H1 (cell line): ENCODE measurements at regions not wholly inside any gene's neighbourhood (a gene's known extent, or its start where the extent isn't known, plus 50 kb on each side); places are given as distances from the start of the nearest gene placed in this dataset.

Experiments used
- CTCF ChIA-PET: fragments of 300-600 bp; sonication (Branson Sonifier 250); formaldehyde crosslinking; loops from one replicate; lab custom pipeline; 2021; ENCODE audit not compliant: partially characterized antibody; lab: Charles Lee
- POLR2A ChIA-PET: fragments of 300-600 bp; sonication (Branson Sonifier 250); formaldehyde crosslinking; loops from one replicate; lab custom pipeline; 2021; ENCODE audit warnings: inconsistent platforms; ENCODE audit not compliant: partially characterized antibody; lab: Charles Lee
- DNase-seq, 2 experiments: peaks; one replicate each; pipeline versions ENCODE4 v3.0.0 to v3.0.0-alpha.2; 2010 to 2022; ENCODE audit warnings: low spot score in 2 of 2, low read depth in 1 of 2, mixed read lengths in 1 of 2
- FAIRE-seq: peaks from 2 replicates; lab custom pipeline; 2011; peaks lifted over from hg19 to GRCh38; lab: Jason Lieb, UNC
- H2AFZ ChIP-seq: 2 replicates; pipeline ENCODE4 v1.8.1; 2012; ENCODE audit warnings: low read length, inconsistent platforms
- H2AK5ac ChIP-seq: 2 replicates; pipeline ENCODE4 v1.6.1; 2013; ENCODE audit warnings: low read depth, low read length
- H2BK120ac ChIP-seq: replicated peaks from 2 replicates; pipeline ENCODE3; 2013; ENCODE audit warnings: low read depth, low read length, inconsistent platforms
- H2BK12ac ChIP-seq: 2 replicates; pipeline ENCODE4 v1.6.1; 2013; ENCODE audit warnings: low read depth, low read length
- H2BK15ac ChIP-seq: 2 replicates; pipeline ENCODE4 v1.6.1; 2013; ENCODE audit warnings: low read length
- H2BK20ac ChIP-seq: 2 replicates; pipeline ENCODE4 v1.6.1; 2013; ENCODE audit warnings: low read length
- H2BK5ac ChIP-seq: 2 replicates; pipeline ENCODE4 v1.6.1; 2013; ENCODE audit warnings: low read depth, low read length
- H3K14ac ChIP-seq: 2 replicates; pipeline ENCODE4 v1.6.1; 2013; ENCODE audit warnings: inconsistent platforms; ENCODE audit not compliant: insufficient read length
- H3K18ac ChIP-seq: 2 replicates; pipeline ENCODE4 v1.6.1; 2013; ENCODE audit warnings: low read length; ENCODE audit errors: extremely low read depth
- H3K23ac ChIP-seq: 2 replicates; pipeline ENCODE4 v1.6.1; 2013; ENCODE audit warnings: inconsistent platforms; ENCODE audit not compliant: insufficient read length
- H3K23me2 ChIP-seq: 2 replicates; pipeline ENCODE4 v1.6.1; 2013; ENCODE audit warnings: low read depth, low read length
- H3K27ac ChIP-seq: 2 replicates; pipeline ENCODE4 v1.6.1; 2011; ENCODE audit warnings: low read depth, low read length, inconsistent platforms
- H3K27me3 ChIP-seq, 4 experiments: replicated peaks in 1 of 4; 1 replicate in 1 of 4; 2 replicates in 3 of 4; pipeline versions ENCODE4 v1.6.1 to v1.8.1; 2011 to 2013; ENCODE audit warnings: low read length in 3 of 4, mild to moderate bottlenecking in 3 of 4, inconsistent platforms in 2 of 4, mixed read lengths in 2 of 4, moderate library complexity in 1 of 4; ENCODE audit not compliant: control insufficient read depth in 3 of 4, insufficient read depth in 3 of 4; ENCODE audit errors: extremely low read depth in 1 of 4
- H3K36me3 ChIP-seq, 4 experiments: 2 replicates each; pipeline versions ENCODE4 v1.6.1 to v1.8.1; 2011 to 2013; ENCODE audit warnings: mild to moderate bottlenecking in 4 of 4, low read length in 3 of 4, moderate library complexity in 2 of 4, control low read depth in 1 of 4, inconsistent platforms in 1 of 4; ENCODE audit not compliant: insufficient read depth in 4 of 4, control insufficient read depth in 2 of 4
- H3K4ac ChIP-seq: replicated peaks from 2 replicates; pipeline ENCODE3; 2013; ENCODE audit warnings: low read length, low read depth, mixed read lengths, inconsistent platforms; ENCODE audit not compliant: insufficient read length
- H3K4me1 ChIP-seq, 4 experiments: replicated peaks in 1 of 4; 1 replicate in 1 of 4; 2 replicates in 3 of 4; pipeline versions ENCODE4 v1.6.1 to v1.8.1; 2011 to 2013; ENCODE audit warnings: low read length in 3 of 4, inconsistent platforms in 2 of 4, mixed read lengths in 1 of 4; ENCODE audit not compliant: insufficient read depth in 4 of 4, control insufficient read depth in 3 of 4
- H3K4me2 ChIP-seq, 2 experiments: 2 replicates each; pipeline versions ENCODE4 v1.6.1 to v1.8.1; 2011 to 2013; ENCODE audit warnings: low read depth in 2 of 2, low read length in 2 of 2, control low read depth in 1 of 2, inconsistent platforms in 1 of 2, mild to moderate bottlenecking in 1 of 2; ENCODE audit not compliant: insufficient read depth in 1 of 2
- H3K4me3 ChIP-seq, 4 experiments: fragments of 200-600, 300-600 bp in 1 of 4; sonication (generic), shearing (Covaris generic), sonication (Bioruptor Twin) in 1 of 4; 2 replicates each; pipeline versions ENCODE4 v1.5.1 to v1.8.1; 2011 to 2016; ENCODE audit warnings: low read length in 4 of 4, low read depth in 3 of 4, control low read depth in 2 of 4, inconsistent platforms in 2 of 4, mild to moderate bottlenecking in 2 of 4, mixed read lengths in 1 of 4, moderate library complexity in 1 of 4; ENCODE audit not compliant: insufficient read depth in 2 of 4; ENCODE audit errors: extremely low read depth in 1 of 4
- H3K56ac ChIP-seq: replicated peaks from 2 replicates; pipeline ENCODE3; 2013; ENCODE audit warnings: low read depth, mild to moderate bottlenecking, mixed read lengths, low read length, inconsistent platforms; ENCODE audit not compliant: insufficient read length
- H3K79me1 ChIP-seq: 2 replicates; pipeline ENCODE4 v1.6.1; 2013; ENCODE audit warnings: low read depth, low read length, control low read depth
- H3K79me2 ChIP-seq, 2 experiments: 2 replicates each; pipeline versions ENCODE4 v1.6.1 to v1.8.1; 2012 to 2013; ENCODE audit warnings: low read length in 2 of 2, mild to moderate bottlenecking in 2 of 2, inconsistent platforms in 1 of 2; ENCODE audit not compliant: insufficient read depth in 2 of 2, control insufficient read depth in 1 of 2
- H3K9ac ChIP-seq, 4 experiments: replicated peaks in 1 of 4; 1 replicate in 1 of 4; 2 replicates in 3 of 4; pipeline versions ENCODE4 v1.6.1 to v1.8.1; 2011 to 2013; ENCODE audit warnings: low read depth in 3 of 4, low read length in 3 of 4, control low read depth in 2 of 4, mild to moderate bottlenecking in 2 of 4, moderate library complexity in 2 of 4, inconsistent platforms in 1 of 4; ENCODE audit errors: extremely low read depth in 1 of 4
- H3K9me3 ChIP-seq, 2 experiments: 2 replicates each; pipeline versions ENCODE4 v1.6.1 to v1.8.1; 2012 to 2013; ENCODE audit warnings: mild to moderate bottlenecking in 2 of 2, moderate library complexity in 2 of 2, control low read depth in 1 of 2, inconsistent platforms in 1 of 2, low read depth in 1 of 2, low read length in 1 of 2, mixed read lengths in 1 of 2; ENCODE audit not compliant: insufficient read depth in 2 of 2
- H4K20me1 ChIP-seq, 2 experiments: replicated peaks in 1 of 2; 2 replicates each; pipeline versions ENCODE3 to v1.8.1; 2011 to 2013; ENCODE audit warnings: inconsistent platforms in 2 of 2, low read length in 2 of 2, mild to moderate bottlenecking in 1 of 2; ENCODE audit not compliant: insufficient read depth in 2 of 2, control insufficient read depth in 1 of 2
- H4K5ac ChIP-seq: 2 replicates; pipeline ENCODE4 v1.6.1; 2013; ENCODE audit warnings: low read length, low read depth, mixed read lengths, inconsistent platforms; ENCODE audit not compliant: insufficient read length
- H4K8ac ChIP-seq: 2 replicates; pipeline ENCODE4 v1.8.0; 2013; ENCODE audit warnings: mild to moderate bottlenecking, moderate library complexity, low read length, inconsistent platforms; ENCODE audit not compliant: insufficient read depth; ENCODE audit errors: extremely low read depth
- H4K91ac ChIP-seq: replicated peaks from 2 replicates; pipeline ENCODE3; 2013; ENCODE audit warnings: low read length, mixed read lengths, inconsistent platforms; ENCODE audit not compliant: insufficient read length
- WGBS, 2 experiments: shearing (Covaris generic) in 1 of 2; methylation state at CpG; one replicate each; pipeline versions ENCODE4 v1.1.6 to v1.1.7; 2013 to 2015; ENCODE audit warnings: low lambda C conversion rate in 2 of 2, mixed read lengths in 2 of 2, inconsistent platforms in 1 of 2, low coverage in 1 of 2, missing lambda C conversion rate in 1 of 2; ENCODE audit not compliant: insufficient replicate concordance in 2 of 2, insufficient coverage in 1 of 2, insufficient read length in 1 of 2; ENCODE audit errors: extremely low coverage in 1 of 2, missing lambda C conversion rate in 1 of 2; 5-methylcytosine and 5-hydroxymethylcytosine counted together

- no peak overlapping the region for H2BK15ac ChIP-seq
- H3K79me2 ChIP-seq = no peaks in the 10 kb centered on the region
- FAIRE-seq = no peak
- peaks cover 0 to 6% (median 2%) of the 10 kb centered on the region in 4 experiments; a peak in 5 of 7 replicates for H3K4me1 ChIP-seq
- no peak overlapping the region for H3K23ac ChIP-seq
- H3K9me3 ChIP-seq = no peaks in the 10 kb centered on the region
- H2AK5ac ChIP-seq = no peak overlapping the region
- no peak overlapping the region for H3K56ac ChIP-seq
- no peak overlapping the region for H2BK12ac ChIP-seq
- H4K8ac ChIP-seq = no peak overlapping the region; the same call in 1 of the 2 replicates
- H3K36me3 ChIP-seq = peaks cover 0 to 7% (median 2%) of the 10 kb centered on the region in 4 experiments; a peak in 3 of 8 replicates
- H3K4ac ChIP-seq = no peak overlapping the region
- ChIA-PET CTCF (interaction anchor here (0.6 kb wide), 2 partner anchors 129 to 392 kb away, joined by 4 read pairs; no protein-coding TSS in a partner anchor), POLR2A (interaction anchor here (0.6 kb wide), 1 partner anchor 291 kb away, joined by 3 read pairs; no protein-coding TSS in a partner anchor)
- H3K27me3 ChIP-seq = no peaks in the 10 kb centered on the region
- H3K9ac ChIP-seq = no peak overlapping the region
- no peak overlapping the region for H4K91ac ChIP-seq
- WGBS, 2 experiments = 93% methylated on average over 15 of the region's 15 CpGs; no CpG with 5 or more reads in 1 of the 2 experiments
- no peak overlapping the region for H2BK20ac ChIP-seq
- H3K27ac ChIP-seq = no peak overlapping the region
- H3K23me2 ChIP-seq = no peaks in the 10 kb centered on the region
- H4K20me1 ChIP-seq = peaks cover 2% of the 10 kb centered on the region in 2 experiments
- H4K5ac ChIP-seq = no peak overlapping the region
- H3K4me2 ChIP-seq = no peak overlapping the region
- no peak for DNase-seq
- H2BK5ac ChIP-seq = no peak overlapping the region
- H2BK120ac ChIP-seq = no peak overlapping the region
- H3K4me3 ChIP-seq = no peak overlapping the region
- H3K14ac ChIP-seq = no peak overlapping the region
- no peak overlapping the region for H3K18ac ChIP-seq
- no peak overlapping the region for H2AFZ ChIP-seq
- no peaks in the 10 kb centered on the region for H3K79me1 ChIP-seq
Measured at GRCh38 chr14:71684323-71684722, 247.9 kb upstream of the RGS6 start.
